Mesothelial cell of epicardium (in vitro differentiated cells): ENCODE measurements at regions not wholly inside any gene's neighbourhood (a gene's known extent, or its start where the extent isn't known, plus 50 kb on each side); places are given as distances from the start of the nearest gene placed in this dataset.

Experiments
- DNase-seq, 2 experiments: peaks; one replicate each; pipeline ENCODE4 v3.0.0; 2021; ENCODE audit warnings: low spot score in 2 of 2; ENCODE audit not compliant: unreplicated experiment in 2 of 2
- H3K27ac Mint-ChIP-seq: 2 replicates; pipeline ENCODE4 v1.8.0; 2021; ENCODE audit warnings: mixed read lengths
- H3K27me3 Mint-ChIP-seq: 2 replicates; pipeline ENCODE4 v1.8.0; 2021; ENCODE audit warnings: low read depth, mixed read lengths
- H3K36me3 Mint-ChIP-seq: 2 replicates; pipeline ENCODE4 v1.8.0; 2021; ENCODE audit warnings: mixed read lengths
- H3K4me1 Mint-ChIP-seq: 2 replicates; pipeline ENCODE4 v1.8.0; 2021; ENCODE audit warnings: mixed read lengths
- H3K4me3 Mint-ChIP-seq: 2 replicates; pipeline ENCODE4 v1.8.0; 2021; ENCODE audit warnings: mild to moderate bottlenecking, moderate library complexity, mixed read lengths
- H3K9me3 Mint-ChIP-seq: 2 replicates; pipeline ENCODE4 v1.8.0; 2021; ENCODE audit warnings: mixed read lengths
- TF ChIP-seq, protein P1 (sequence below): fragments of 200-600 bp; sonication (generic); IDR thresholded peaks from one replicate; pipeline ENCODE4 v1.5.0; 2021; ENCODE audit warnings: antibody characterized with exemption; ENCODE audit not compliant: unreplicated experiment

DNA sequence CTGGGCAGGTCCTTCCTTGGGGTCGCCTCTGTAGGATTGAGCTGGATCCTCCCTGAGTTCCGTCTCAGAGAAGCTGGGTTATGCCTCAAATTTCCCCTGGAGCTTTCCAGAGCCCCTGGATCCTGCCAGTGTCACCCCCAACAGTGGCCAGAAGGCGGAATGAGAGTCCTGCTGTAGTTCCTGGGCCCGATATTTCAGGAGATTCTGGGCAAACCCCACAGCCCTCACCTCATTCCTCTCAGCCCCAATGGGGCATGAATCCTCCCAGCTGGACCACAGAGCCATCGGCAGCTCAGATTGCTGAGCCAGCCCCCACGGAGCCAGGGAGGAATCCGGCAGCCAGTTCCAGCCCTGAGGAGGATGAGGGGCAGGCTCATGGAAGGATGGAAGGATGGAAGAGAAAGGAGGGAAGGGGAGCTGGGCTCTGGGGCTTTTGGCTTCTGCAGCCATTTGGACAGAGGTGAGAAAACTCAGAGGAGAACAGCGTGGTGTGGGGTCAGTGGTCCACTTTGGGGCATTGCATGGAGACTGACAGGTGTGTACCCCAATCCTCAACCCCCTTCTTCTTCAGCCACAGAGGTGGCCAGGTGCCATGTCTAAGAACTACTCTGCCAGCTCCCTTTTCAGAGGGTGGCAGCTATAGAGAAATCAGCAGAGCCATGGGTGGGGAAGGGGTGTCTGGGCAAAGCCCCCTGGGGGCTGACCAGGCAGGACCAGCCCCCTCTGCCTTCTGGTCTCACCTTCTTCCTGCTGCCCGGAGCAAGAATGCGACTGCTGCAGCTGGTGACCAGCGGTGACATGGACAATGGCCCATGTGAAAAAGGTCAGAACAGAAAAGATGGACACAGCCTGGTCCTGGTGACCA, 867.6 kb downstream of the TBC1D22A start:
- TF ChIP-seq, protein P1, sequence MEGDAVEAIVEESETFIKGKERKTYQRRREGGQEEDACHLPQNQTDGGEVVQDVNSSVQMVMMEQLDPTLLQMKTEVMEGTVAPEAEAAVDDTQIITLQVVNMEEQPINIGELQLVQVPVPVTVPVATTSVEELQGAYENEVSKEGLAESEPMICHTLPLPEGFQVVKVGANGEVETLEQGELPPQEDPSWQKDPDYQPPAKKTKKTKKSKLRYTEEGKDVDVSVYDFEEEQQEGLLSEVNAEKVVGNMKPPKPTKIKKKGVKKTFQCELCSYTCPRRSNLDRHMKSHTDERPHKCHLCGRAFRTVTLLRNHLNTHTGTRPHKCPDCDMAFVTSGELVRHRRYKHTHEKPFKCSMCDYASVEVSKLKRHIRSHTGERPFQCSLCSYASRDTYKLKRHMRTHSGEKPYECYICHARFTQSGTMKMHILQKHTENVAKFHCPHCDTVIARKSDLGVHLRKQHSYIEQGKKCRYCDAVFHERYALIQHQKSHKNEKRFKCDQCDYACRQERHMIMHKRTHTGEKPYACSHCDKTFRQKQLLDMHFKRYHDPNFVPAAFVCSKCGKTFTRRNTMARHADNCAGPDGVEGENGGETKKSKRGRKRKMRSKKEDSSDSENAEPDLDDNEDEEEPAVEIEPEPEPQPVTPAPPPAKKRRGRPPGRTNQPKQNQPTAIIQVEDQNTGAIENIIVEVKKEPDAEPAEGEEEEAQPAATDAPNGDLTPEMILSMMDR, result no peak
- H3K4me1 Mint-ChIP-seq, result no peaks in the 10 kb centered on the region
- H3K9me3 Mint-ChIP-seq, result peaks cover 22% of the 10 kb centered on the region
- DNase-seq, result no peak
- no peaks in the 10 kb centered on the region for H3K27me3 Mint-ChIP-seq
- H3K4me3 Mint-ChIP-seq, result no peak overlapping the region
- H3K27ac Mint-ChIP-seq, result no peak overlapping the region
- H3K36me3 Mint-ChIP-seq, result no peaks in the 10 kb centered on the region

DNA sequence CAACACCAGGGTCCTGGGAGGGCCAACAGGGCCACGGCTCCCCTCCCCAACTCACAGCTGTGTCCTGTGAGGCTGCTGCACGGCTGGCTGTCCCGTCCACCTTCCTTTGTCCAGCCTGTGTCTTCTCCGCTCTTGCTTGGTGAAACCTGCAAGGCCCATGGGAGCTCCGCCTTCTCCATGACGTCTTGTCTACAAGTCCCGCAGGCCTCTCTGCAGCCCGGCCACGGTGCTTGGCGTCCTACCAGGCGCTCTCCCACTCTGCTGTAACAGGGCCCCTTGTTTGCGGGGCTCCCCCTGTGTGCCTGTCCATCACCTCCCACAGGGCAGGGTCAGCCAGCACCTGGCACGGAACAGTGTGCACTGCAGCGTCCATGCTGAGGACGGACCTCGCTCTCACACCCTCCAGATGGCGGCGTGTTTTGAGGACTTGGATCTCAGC, 866.8 kb downstream of the TBC1D22A start:
- no peak overlapping the region for H3K27ac Mint-ChIP-seq
- TF ChIP-seq, protein P1, result no peak
- H3K4me3 Mint-ChIP-seq, result no peak overlapping the region
- no peaks in the 10 kb centered on the region for H3K36me3 Mint-ChIP-seq
- peaks cover 14% of the 10 kb centered on the region for H3K9me3 Mint-ChIP-seq
- no peaks in the 10 kb centered on the region for H3K27me3 Mint-ChIP-seq
- no peak for DNase-seq
- no peaks in the 10 kb centered on the region for H3K4me1 Mint-ChIP-seq

DNA sequence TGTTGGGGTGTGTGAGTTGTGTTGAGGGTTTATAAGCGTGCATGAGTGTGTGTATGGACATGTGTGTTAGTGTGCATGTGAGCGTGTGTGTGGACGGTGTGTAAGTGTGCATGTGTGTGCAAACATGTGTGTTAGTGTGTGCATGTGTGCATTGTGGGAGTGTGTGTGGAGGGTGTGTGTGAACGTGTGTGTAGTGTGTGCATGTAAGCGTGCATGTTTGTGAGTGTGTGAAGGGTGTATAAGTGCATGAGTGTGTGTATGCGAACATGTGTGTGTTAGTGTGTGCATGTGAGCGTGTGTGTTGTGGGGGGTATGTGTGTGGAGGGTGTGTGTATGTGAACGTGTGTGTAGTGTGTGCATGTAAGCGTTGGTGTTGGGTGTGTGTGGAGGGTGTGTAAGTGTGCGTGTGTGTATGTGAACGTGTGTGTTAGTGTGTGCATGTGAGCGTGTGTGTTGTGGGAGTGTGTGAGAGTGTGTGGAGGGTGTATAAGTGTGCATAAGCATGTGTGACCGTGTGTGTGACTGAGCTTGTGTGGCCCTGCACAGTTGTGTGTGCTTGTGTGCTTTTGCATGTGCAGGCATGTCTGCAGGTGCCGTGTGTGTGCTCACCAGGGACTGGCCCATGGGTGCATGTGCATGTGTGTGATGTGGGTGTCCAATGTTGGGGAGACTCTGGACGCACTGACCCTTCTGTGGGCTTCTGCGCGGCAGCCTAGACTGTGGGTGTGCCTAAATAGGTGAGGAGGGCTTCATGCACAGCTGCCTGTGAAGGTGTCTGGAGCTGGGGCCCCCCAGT, 866.2 kb downstream of the TBC1D22A start:
- H3K9me3 Mint-ChIP-seq, result peaks cover 10% of the 10 kb centered on the region
- H3K4me3 Mint-ChIP-seq, result no peak overlapping the region
- no peaks in the 10 kb centered on the region for H3K36me3 Mint-ChIP-seq
- H3K4me1 Mint-ChIP-seq, result no peaks in the 10 kb centered on the region
- TF ChIP-seq, protein P1, result no peak
- H3K27me3 Mint-ChIP-seq, result no peaks in the 10 kb centered on the region
- DNase-seq, result no peak
- H3K27ac Mint-ChIP-seq, result no peak overlapping the region

DNA sequence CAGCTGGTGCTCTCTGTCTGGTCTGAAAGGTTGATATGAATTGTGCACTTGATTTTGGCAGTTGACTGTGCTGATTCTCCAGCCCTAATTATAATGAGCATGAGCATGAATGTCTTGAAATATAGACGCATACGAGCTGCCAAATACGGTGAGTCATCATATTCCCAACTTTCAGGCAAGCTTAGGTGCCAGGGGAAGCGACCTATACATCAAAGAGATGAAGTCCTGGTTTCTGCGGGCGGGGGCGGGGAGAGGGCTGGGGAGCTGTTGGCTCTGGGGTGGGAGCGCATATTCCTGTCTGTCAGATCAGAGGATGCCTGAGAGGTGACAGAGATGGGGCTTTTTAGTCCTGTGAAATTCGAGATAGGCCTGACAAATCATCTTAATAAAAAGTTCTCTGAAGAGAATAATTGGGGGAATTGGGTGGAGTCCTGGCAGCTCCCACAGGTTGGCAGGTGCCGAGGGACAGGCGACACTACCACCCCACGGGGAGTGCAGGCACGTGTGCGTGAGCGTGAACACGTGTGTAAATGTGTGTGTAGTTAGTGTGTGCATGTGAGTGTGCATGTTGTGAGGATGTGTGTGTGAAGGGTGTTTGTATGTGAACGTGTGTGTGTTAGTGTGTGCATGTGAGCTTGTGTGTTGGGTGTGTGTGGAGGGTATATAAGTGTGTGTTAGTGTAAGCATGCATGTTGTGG, 865.3 kb downstream of the TBC1D22A start:
- H3K27ac Mint-ChIP-seq, result no peak overlapping the region
- H3K36me3 Mint-ChIP-seq, result no peaks in the 10 kb centered on the region
- TF ChIP-seq, protein P1, result no peak
- no peak overlapping the region for H3K4me3 Mint-ChIP-seq
- H3K27me3 Mint-ChIP-seq, result no peaks in the 10 kb centered on the region
- H3K9me3 Mint-ChIP-seq, result peaks cover 5% of the 10 kb centered on the region
- DNase-seq, result no peak
- no peaks in the 10 kb centered on the region for H3K4me1 Mint-ChIP-seq

DNA sequence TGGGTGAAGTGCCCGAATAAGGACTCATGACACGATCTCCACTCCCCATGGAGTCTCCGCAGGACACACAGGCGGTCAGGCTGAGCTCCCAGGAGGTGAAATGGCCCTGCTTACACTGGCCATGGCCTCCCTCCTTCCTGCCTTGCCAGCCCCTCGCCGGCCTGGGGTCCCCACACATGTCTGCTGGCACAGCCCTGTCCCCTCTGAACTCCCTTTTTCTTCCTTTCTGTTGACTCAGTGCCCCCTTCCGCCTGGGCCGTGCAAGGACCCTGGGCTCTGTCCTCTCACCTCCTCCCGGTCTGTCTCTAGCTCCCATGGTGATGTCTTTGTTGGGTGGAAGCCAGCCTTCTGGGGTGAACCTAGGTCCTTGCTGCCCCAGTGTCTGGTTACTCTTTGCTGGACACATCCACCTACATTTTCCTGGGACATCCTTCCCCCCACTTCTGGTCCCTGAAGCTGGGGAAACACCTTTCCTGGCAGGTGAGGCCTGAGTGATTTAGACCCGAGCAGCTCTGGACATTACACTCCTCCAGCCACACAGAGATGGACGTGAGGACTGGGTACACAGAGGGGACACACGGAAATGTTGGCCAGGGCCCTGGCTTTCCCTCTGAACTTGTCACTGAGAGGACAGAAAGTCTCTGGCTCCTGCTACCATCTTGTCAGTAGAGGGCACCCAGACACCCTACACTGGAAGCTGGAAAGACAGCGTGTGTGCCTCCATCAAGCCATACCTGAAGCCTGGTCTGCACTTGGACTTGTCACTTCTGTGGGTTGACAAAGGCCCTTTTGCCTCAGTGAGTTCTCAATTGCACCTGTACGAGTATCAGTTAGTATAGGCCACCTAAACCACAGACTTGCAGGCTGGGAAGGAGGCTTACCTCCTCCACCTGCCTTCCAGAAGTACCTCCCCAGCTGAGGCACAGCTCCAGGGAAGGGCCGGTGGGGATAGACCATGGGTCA, 864.3 kb downstream of the TBC1D22A start:
- DNase-seq, result no peak
- Mint-ChIP-seq H3K27me3 (no peaks in the 10 kb centered on the region), H3K27ac (no peak overlapping the region), H3K36me3 (no peaks in the 10 kb centered on the region), H3K4me3 (no peak overlapping the region), H3K9me3 (peaks cover 4% of the 10 kb centered on the region), H3K4me1 (no peaks in the 10 kb centered on the region)
- TF ChIP-seq, protein P1, result no peak
